HG03064 (cell line): ENCODE measurements at regions not wholly inside any gene's neighbourhood (a gene's known extent, or its start where the extent isn't known, plus 50 kb on each side); places are given as distances from the start of the nearest gene placed in this dataset.
A peak's percentile ranks its signal among the peaks of the same experiment; 100 is the strongest.

ENCODE experiments used
- ATAC-seq: cut with Tn5 transposase; IDR thresholded peaks from one replicate; pipeline ENCODE4 v1.9.1; 2021; ENCODE audit warnings: low read depth; ENCODE audit not compliant: unreplicated experiment

DNA sequence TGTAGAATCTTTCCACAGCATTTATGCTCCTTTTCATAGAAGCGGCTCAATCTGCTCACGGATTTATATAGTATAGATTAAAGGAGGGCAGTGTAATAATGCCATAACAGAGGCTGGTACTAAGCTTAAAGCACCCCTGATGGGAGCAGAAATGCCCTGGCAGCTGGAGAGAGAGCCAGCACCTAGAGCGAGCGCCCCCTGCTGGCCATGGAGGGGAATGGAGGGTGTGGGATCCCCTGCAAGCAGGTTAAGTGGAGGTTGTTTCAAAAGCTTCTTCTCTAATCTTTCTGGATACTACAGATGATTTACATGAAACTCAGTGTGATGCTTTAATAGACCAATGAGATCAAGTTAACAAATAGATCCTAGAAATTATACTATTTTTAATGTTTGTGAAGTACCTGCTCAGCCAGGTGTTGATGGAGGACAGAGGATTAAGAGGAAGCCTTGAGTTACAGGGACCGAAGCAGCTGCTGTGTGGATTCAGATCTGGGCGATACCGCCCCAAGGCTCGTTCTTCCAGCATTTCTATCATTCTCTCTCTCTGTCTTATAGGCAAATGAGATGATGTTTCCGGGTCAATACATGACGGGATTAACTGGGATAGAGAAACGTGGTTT is 1519.3 kb upstream of the TMEM132C start:
- ATAC-seq = no peak

- ATAC-seq = no peak
Observed at GRCh38 chr12:126752021-126752420, 1514.9 kb upstream of the TMEM132C start.

GRCh38 chr12:126757326-126757725 is 1509.6 kb upstream of the TMEM132C start:
- no peak for ATAC-seq

- ATAC-seq = no peak
Observed at GRCh38 chr12:126760092-126760491, 1506.9 kb upstream of the TMEM132C start.

DNA sequence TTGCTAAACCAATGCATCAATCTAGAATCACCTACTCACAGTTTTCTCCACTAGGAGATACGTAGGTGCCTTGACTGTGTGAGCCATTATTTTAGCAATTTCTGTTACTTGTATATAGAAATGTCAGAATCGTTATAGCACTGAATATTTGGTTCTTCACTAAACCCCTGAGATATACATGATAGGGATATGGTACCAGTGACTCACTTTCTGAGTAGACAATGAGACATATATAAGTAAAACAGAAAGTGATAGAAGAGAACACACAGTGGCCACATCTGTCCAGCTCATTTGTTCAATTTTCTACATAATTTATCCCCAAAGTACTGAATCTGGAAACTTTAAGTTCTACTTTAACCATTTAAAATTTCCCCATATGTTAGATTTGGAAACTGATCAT is 1505.5 kb upstream of the TMEM132C start:
- no peak for ATAC-seq

GRCh38 chr12:126762150-126762549 is 1504.8 kb upstream of the TMEM132C start:
- ATAC-seq = no peak

GRCh38 chr12:126763359-126763758 is 1503.6 kb upstream of the TMEM132C start:
- ATAC-seq = no peak

DNA sequence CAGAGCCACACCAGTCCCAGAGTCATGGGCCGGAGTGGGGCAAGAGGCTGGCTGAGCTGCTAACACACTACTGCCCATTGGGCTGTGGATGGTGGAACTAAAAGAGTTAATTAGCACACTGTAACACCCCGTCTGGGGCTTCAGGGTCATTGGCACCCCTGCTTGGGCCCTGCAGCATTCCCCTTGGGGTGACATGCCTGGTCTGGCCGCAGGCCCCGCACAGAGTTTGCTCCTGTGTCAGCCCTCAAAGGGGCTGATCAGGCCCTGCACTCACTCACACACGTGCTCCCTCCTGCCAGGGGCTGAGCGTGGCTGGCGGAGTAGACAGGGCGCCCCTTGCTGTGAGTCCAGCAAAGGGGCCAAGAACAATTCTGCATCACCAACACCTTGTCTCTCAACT is 1499.6 kb upstream of the TMEM132C start:
- ATAC-seq = no peak

- no peak for ATAC-seq
Observed at GRCh38 chr12:126768517-126768916, 1498.5 kb upstream of the TMEM132C start.

DNA sequence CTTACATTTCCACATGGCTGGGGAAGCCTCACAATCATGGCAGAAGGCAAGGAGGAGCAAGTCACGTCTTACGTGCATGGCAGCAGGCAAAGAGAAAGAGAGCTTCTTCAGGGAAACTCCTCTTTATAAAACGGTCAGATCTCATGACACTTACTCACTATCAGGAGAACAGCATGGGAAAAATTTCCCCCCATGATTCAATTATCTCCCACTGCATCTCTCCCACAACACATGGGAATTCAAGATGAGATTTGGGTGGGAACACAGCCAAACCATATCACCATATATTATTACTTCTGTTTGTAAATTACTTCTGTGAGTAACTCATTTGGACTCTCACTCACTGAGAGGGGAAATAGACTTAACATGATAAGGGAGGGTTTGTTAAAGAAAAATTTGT is 1496.8 kb upstream of the TMEM132C start:
- ATAC-seq = no peak

DNA sequence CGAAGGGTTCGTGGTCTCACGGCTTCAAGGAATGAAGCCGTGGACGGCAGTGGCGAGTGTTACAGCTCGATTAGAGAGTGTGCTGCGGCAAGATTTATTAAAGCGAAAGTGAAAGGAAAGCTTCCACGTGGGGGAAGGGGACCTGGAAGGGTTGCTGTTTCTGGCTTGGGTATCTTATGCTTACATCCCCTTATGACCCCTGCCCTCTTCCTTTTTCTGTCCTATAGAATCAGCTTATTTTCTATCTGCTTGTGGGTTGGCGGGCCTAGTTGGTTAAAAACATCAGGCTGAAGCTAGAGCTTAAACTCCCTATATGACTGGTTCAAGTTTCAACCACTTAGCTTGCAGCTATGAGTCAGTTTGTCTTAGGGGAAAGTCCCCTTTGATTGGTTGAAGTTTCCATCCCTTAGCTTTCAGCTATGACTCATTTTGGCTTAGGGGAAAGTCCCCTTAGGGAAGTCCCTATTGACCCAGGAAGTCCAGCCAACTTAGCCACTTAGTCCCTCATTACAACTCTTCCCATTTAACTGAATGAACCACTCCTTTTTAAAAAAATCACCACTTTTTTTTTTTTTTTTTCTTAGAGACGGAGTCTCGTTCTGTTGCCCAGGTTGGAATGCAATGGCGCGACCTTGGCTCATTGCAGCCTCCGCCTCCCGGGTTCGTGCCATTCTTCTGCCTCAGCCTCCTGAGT is 1494.7 kb upstream of the TMEM132C start:
- ATAC-seq = peak; percentile 76

- ATAC-seq = no peak
Observed at GRCh38 chr12:126773012-126773411, 1494.0 kb upstream of the TMEM132C start.

GRCh38 chr12:126773491-126773890 is 1493.5 kb upstream of the TMEM132C start:
- ATAC-seq = no peak

DNA sequence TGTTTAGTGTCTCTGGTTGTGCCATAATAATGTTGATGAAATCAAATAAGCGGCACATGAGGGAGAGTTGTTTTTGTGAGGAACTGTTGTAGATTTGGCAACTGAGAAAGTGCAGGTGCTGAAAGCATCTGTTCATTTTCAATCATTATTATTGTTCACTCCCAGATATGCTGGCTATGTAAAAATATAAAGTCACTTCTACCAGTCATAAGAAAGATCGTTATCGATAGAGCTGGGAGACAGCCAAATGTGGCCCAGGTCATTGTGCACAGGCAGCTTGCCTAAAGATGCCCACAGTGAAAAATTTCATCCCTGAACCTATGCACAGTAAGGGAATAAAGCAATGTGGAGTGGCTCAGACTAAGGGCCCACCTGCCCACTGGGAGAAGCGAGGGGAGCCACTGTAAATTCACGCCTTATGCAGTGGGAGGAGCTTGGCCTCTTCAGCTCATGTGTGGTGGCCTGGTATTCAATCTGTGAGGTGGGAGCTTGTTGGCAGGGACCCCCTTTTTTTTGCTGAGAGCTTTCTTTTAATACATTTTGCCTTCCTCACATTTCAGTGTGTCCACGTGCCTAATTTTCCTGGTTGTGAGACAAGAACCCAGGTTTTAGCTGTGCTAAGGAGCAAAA is 1490.8 kb upstream of the TMEM132C start:
- no peak for ATAC-seq

GRCh38 chr12:126780343-126780742 is 1486.6 kb upstream of the TMEM132C start:
- no peak for ATAC-seq

GRCh38 chr12:126781593-126781992 is 1485.4 kb upstream of the TMEM132C start:
- ATAC-seq = no peak

- ATAC-seq = no peak
Observed at GRCh38 chr12:126782083-126782482, 1484.9 kb upstream of the TMEM132C start.

DNA sequence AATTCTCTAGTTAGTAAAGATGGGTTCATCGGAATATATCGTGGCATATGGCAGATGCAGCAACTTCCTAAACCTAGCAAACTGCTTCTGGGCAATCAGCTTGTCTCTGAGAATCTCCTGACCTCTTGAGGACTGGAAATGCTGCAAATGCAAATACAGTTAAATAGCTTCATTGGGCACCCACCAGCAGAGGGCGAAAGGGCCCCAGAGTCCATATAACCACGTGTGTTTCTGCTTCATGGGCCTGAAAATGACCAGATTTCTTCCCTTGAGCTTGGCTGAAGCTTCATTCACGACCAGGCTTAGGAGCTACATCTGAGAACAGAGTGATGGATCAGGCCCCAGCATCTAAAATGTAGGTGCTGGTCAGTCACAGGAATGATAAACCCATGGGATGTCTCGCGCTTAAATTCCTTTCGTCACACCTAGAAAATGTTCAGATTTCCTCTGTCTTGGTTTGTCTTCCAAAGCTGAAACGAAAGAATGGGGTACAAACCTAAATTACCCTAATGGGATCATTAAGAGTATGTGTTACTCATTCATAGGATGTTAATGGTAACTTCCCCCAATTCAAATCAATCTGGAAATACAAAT is 1482.5 kb upstream of the TMEM132C start:
- no peak for ATAC-seq

- no peak for ATAC-seq
Observed at GRCh38 chr12:126789963-126790362, 1477.0 kb upstream of the TMEM132C start.

DNA sequence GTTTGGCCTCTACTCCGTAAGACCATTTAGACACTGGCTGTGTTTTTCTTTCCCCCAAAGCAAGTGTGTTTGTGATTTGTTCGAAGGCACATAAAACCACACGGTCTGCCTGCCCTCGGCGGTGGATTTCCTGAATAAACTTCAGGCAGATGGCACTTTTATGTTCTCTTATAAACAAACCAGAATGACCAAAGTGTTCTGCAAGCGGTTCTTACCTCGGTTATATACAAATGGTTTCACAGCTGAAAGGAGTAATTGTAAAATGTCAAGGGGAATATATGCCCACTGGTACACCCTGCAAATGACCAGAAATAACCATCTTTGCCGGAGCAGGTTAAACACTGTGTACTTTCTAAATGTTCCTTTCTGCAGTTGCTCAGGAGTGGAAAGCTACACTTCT is 1475.8 kb upstream of the TMEM132C start:
- ATAC-seq = no peak

- ATAC-seq = no peak
Observed at GRCh38 chr12:126792411-126792810, 1474.6 kb upstream of the TMEM132C start.

- ATAC-seq = no peak
Observed at GRCh38 chr12:126797525-126797924, 1469.4 kb upstream of the TMEM132C start.
